DOHH2 (cell line): ENCODE measurements at regions not wholly inside any gene's neighbourhood (a gene's known extent, or its start where the extent isn't known, plus 50 kb on each side); places are given as distances from the start of the nearest gene placed in this dataset.

Experiments
- CTCF ChIP-seq: fragments of 200-600 bp; sonication (generic); IDR thresholded peaks from one replicate; pipeline ENCODE4 v1.5.1; 2014; ENCODE audit warnings: antibody characterized with exemption, mild to moderate bottlenecking, low read depth, low read length; ENCODE audit not compliant: poor library complexity, severe bottlenecking
- EZH2phosphoT487 ChIP-seq: fragments of 200-600 bp; sonication (generic); IDR thresholded peaks from 2 replicates; pipeline ENCODE4 v1.6.1; 2017; ENCODE audit warnings: borderline replicate concordance, mild to moderate bottlenecking, antibody characterized with exemption, low read length, moderate library complexity, mixed read lengths

- TF ChIP-seq CTCF = no peak
- TF ChIP-seq EZH2phosphoT487 = no peak
Observed at GRCh38 chr7:63093481-63093880, 905.2 kb upstream of the ZNF722 start.
